PC-3 (cell line): ENCODE measurements at regions not wholly inside any gene's neighbourhood (a gene's known extent, or its start where the extent isn't known, plus 50 kb on each side); places are given as distances from the start of the nearest gene placed in this dataset.

Experiments
- ATAC-seq: fragments of 200-7000 bp; cut with Tn5 transposase; 2 replicates; pipeline ENCODE4 v1.9.1; 2020; ENCODE audit warnings: mild to moderate bottlenecking, moderate library complexity
- BruUV-seq: library from RNA; stranded (reverse); fragments of 400-500 nt; replicated peaks from 2 replicates; lab custom pipeline; 2021; lab: Mats Ljungman, UMichigan
- CTCF ChIA-PET: fragments of 300-600 bp; sonication (Branson Sonifier 250); formaldehyde crosslinking; loops from one replicate; lab custom pipeline; 2022; ENCODE audit warnings: antibody characterized with exemption; lab: Charles Lee
- POLR2A ChIA-PET: fragments of 300-600 bp; sonication (Branson Sonifier 250); formaldehyde crosslinking; loops from one replicate; lab custom pipeline; 2022; ENCODE audit warnings: antibody characterized with exemption; ENCODE audit not compliant: unreplicated experiment; lab: Charles Lee
- DNase-seq: peaks from one replicate; pipeline ENCODE4 v3.0.0-alpha.2; 2015
- H2AFZ ChIP-seq: fragments of 300-600 bp; sonication (generic); 2 replicates; pipeline ENCODE4 v1.6.0; 2016; ENCODE audit warnings: antibody characterized with exemption, low read length
- H3F3A ChIP-seq: fragments of 300-600 bp; sonication (generic); one replicate; pipeline ENCODE4 v1.6.0; 2017; ENCODE audit warnings: antibody characterized with exemption, low read length, control low read depth, mild to moderate bottlenecking; ENCODE audit not compliant: unreplicated experiment
- H3K27ac ChIP-seq: fragments of 300-600 bp; sonication (generic); 2 replicates; pipeline ENCODE4 v1.5.1; 2016; ENCODE audit warnings: mild to moderate bottlenecking, low read length
- H3K27me3 ChIP-seq: fragments of 300-600 bp; sonication (generic); 2 replicates; pipeline ENCODE4 v1.6.1; 2016; ENCODE audit warnings: low read length, mixed read lengths
- H3K36me3 ChIP-seq: fragments of 300-600 bp; sonication (generic); 2 replicates; pipeline ENCODE4 v1.6.1; 2016; ENCODE audit warnings: low read depth, mixed run types, low read length, mixed read lengths
- H3K4me1 ChIP-seq: fragments of 300-600 bp; sonication (generic); 2 replicates; pipeline ENCODE4 v1.5.1; 2016; ENCODE audit warnings: low read length; ENCODE audit not compliant: insufficient read depth
- H3K4me2 ChIP-seq: fragments of 300-600 bp; sonication (generic); 2 replicates; pipeline ENCODE4 v1.6.0; 2016; ENCODE audit warnings: low read length
- H3K4me3 ChIP-seq: fragments of 300-600 bp; sonication (generic); 2 replicates; pipeline ENCODE4 v1.5.1; 2016; ENCODE audit warnings: mild to moderate bottlenecking, low read length, mixed read lengths
- H3K79me2 ChIP-seq: fragments of 300-600 bp; sonication (generic); 2 replicates; pipeline ENCODE4 v1.6.1; 2017; ENCODE audit warnings: low read length, mixed read lengths
- H3K9ac ChIP-seq: fragments of 300-600 bp; sonication (generic); 2 replicates; pipeline ENCODE4 v1.6.0; 2016; ENCODE audit warnings: mild to moderate bottlenecking, low read length
- H3K9me2 ChIP-seq: fragments of 300-600 bp; sonication (generic); replicated peaks from 2 replicates; pipeline ENCODE4 v1.6.1; 2016; ENCODE audit warnings: mixed run types, low read length, mixed read lengths
- H3K9me3 ChIP-seq: fragments of 300-600 bp; sonication (generic); 2 replicates; pipeline ENCODE4 v1.6.1; 2016; ENCODE audit warnings: low read length, mixed read lengths
- H4K20me1 ChIP-seq: fragments of 300-600 bp; sonication (generic); 2 replicates; pipeline ENCODE4 v1.6.1; 2016; ENCODE audit warnings: low read length, mixed read lengths
- EZH2 ChIP-seq: fragments of 300-600 bp; sonication (generic); IDR thresholded peaks from one replicate; pipeline ENCODE4 v1.6.1; 2017; ENCODE audit warnings: antibody characterized with exemption, mild to moderate bottlenecking, low read length; ENCODE audit not compliant: unreplicated experiment
- EZH2phosphoT487 ChIP-seq: fragments of 300-600 bp; sonication (generic); IDR thresholded peaks from 2 replicates; pipeline ENCODE4 v1.6.1; 2018; ENCODE audit warnings: mild to moderate bottlenecking, antibody characterized with exemption, low read length, borderline replicate concordance
- intact Hi-C: fragments of 100-400 bp; cut with micrococcal nuclease; formaldehyde crosslinking; loops from 2 replicates; pipeline ENCODE4 v1.9.0; 2023
- TF ChIP-seq, protein P1 (sequence below): fragments of 300-600 bp; sonication (generic); conservative IDR thresholded peaks from 2 replicates; pipeline ENCODE4 v1.5.1; 2017; ENCODE audit warnings: antibody characterized with exemption, low read depth, mild to moderate bottlenecking, low read length

DNA sequence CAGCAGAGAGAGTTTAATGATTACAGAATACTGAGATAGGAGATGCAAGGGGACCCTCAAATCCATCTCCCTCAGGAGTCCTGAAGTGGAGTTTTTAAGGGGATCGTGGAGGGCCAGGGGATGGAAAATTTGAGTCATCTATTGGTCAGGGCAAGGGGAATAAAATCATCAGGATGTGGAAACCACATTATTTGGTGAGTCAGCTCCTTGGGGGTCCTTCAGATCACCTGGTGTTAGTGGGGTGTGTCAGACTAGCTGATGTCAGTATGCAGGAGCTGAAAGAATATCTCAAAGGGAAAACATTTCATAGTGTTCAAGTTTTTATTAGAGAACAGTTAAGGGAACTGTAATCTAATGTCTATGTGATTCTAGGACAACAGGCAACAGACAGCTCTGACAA lies 183.0 kb upstream of the FTMT start:
- H4K20me1 ChIP-seq, result no peaks in the 10 kb centered on the region
- intact Hi-C loops, result no loop called here
- ChIA-PET CTCF (no interaction called here), POLR2A (no interaction called here)
- H3K4me1 ChIP-seq, result no peaks in the 10 kb centered on the region
- no peaks in the 10 kb centered on the region for H3K9me3 ChIP-seq
- H3K27me3 ChIP-seq, result no peaks in the 10 kb centered on the region
- peak; percentile 47 for DNase-seq
- no peaks in the 10 kb centered on the region for H3K36me3 ChIP-seq
- no TSS peak for BruUV-seq
- H3K79me2 ChIP-seq, result no peaks in the 10 kb centered on the region
- H3K9me2 ChIP-seq, result no peaks in the 10 kb centered on the region
- H3K27ac ChIP-seq, result no peak overlapping the region
- H3K4me2 ChIP-seq, result 0 out of 2 replicates have a peak overlapping the region, but pooled peaks have one; percentile 22
- H3K9ac ChIP-seq, result no peak overlapping the region
- no peak overlapping the region for H2AFZ ChIP-seq
- ATAC-seq, result peak; percentile 60
- TF ChIP-seq EZH2 (no peak), EZH2phosphoT487 (no peak)
- TF ChIP-seq, protein P1, sequence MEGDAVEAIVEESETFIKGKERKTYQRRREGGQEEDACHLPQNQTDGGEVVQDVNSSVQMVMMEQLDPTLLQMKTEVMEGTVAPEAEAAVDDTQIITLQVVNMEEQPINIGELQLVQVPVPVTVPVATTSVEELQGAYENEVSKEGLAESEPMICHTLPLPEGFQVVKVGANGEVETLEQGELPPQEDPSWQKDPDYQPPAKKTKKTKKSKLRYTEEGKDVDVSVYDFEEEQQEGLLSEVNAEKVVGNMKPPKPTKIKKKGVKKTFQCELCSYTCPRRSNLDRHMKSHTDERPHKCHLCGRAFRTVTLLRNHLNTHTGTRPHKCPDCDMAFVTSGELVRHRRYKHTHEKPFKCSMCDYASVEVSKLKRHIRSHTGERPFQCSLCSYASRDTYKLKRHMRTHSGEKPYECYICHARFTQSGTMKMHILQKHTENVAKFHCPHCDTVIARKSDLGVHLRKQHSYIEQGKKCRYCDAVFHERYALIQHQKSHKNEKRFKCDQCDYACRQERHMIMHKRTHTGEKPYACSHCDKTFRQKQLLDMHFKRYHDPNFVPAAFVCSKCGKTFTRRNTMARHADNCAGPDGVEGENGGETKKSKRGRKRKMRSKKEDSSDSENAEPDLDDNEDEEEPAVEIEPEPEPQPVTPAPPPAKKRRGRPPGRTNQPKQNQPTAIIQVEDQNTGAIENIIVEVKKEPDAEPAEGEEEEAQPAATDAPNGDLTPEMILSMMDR, result no peak
- H3F3A ChIP-seq, result no peaks in the 10 kb centered on the region
- H3K4me3 ChIP-seq, result no peak overlapping the region

DNA sequence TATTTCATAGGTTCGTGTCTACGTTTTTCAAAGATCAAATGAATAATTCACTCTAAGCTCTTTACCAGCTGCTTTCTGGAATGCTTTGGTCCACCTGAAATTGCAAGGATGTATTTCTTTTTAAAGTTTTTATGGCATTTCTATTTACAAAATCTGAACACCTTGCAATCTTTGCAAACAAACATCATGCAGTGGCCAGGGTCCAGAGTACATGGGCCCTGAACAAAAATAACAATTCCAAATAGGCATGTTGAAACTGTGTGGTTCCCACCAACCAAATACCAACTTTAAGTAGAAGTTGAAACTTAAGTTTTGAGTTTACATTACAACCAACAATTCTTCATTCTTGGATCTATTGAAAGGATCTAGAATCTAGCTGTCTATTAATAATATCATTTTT lies 180.1 kb upstream of the FTMT start:
- Histone ChIP-seq H3K27ac (no peak overlapping the region), H4K20me1 (no peaks in the 10 kb centered on the region)

DNA sequence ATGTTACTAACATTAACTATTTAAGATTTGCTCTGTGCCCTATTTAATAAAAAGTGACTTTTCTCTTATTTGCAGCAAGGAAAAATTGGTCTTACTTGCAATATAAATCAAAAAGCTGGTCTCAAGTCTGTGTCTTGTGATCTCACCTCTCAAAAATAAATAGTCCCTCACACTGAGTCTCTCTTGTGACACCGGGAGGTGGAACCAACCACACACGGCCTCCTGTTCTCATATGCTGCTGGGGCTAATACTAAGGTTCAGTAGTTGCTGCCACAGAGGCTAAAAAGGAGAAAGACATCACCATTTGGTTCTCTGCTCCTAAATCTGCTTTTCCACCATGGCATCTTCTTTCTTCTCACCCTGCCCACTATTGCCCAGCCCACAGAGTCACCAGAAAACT lies 175.8 kb upstream of the FTMT start:
- H2AFZ ChIP-seq, result no peak overlapping the region
- no peak for TF ChIP-seq EZH2phosphoT487
- TF ChIP-seq, protein P1, result no peak
- no peak for TF ChIP-seq EZH2
- ChIA-PET CTCF (no interaction called here), POLR2A (no interaction called here)
- DNase-seq, result no peak
- H3K9me3 ChIP-seq, result no peaks in the 10 kb centered on the region
- H3K36me3 ChIP-seq, result no peaks in the 10 kb centered on the region
- no peaks in the 10 kb centered on the region for H3K79me2 ChIP-seq
- no peaks in the 10 kb centered on the region for H3K27me3 ChIP-seq
- intact Hi-C loops, result no loop called here
- no peak overlapping the region for H3K4me2 ChIP-seq
- H3K9me2 ChIP-seq, result no peaks in the 10 kb centered on the region
- H3F3A ChIP-seq, result no peaks in the 10 kb centered on the region
- no TSS peak for BruUV-seq
- H3K4me3 ChIP-seq, result no peak overlapping the region
- no peaks in the 10 kb centered on the region for H3K4me1 ChIP-seq
- no peaks in the 10 kb centered on the region for H4K20me1 ChIP-seq
- no peak overlapping the region for H3K27ac ChIP-seq
- no peak overlapping the region for H3K9ac ChIP-seq
- ATAC-seq, result no peak

More for the DNA sequence above, 180.1 kb upstream of the FTMT start:
- no peak for TF ChIP-seq EZH2
- TF ChIP-seq, protein P1, result no peak
- no peak for TF ChIP-seq EZH2phosphoT487
- H3K36me3 ChIP-seq, result no peaks in the 10 kb centered on the region
- no peaks in the 10 kb centered on the region for H3K9me2 ChIP-seq
- BruUV-seq, result no TSS peak
- ChIA-PET CTCF (no interaction called here), POLR2A (no interaction called here)
- H3K9ac ChIP-seq, result no peak overlapping the region
- H3K4me3 ChIP-seq, result no peak overlapping the region
- no peak overlapping the region for H3K4me2 ChIP-seq
- H3K79me2 ChIP-seq, result no peaks in the 10 kb centered on the region
- no peaks in the 10 kb centered on the region for H3F3A ChIP-seq
- DNase-seq (no peak), ATAC-seq (no peak)
- no peak overlapping the region for H2AFZ ChIP-seq
- intact Hi-C loops, result no loop called here
- H3K9me3 ChIP-seq, result no peaks in the 10 kb centered on the region
- no peaks in the 10 kb centered on the region for H3K4me1 ChIP-seq
- no peaks in the 10 kb centered on the region for H3K27me3 ChIP-seq
